SK-N-SH (cell line): ENCODE measurements at regions not wholly inside any gene's neighbourhood (a gene's known extent, or its start where the extent isn't known, plus 50 kb on each side); places are given as distances from the start of the nearest gene placed in this dataset.

Source experiments
- CTCF ChIA-PET: fragments of 300-600, 350-600 bp; formaldehyde crosslinking; extraction: SDS; loops from one replicate; lab custom pipeline; 2021; lab: Yijun Ruan, JAX
- POLR2A ChIA-PET: fragments of 350-600 bp; sonication (Branson Sonifier 250); formaldehyde crosslinking; extraction: SDS; loops from one replicate; lab custom pipeline; 2020; ENCODE audit warnings: antibody characterized with exemption, inconsistent platforms; lab: Yijun Ruan, JAX
- DNase-seq: peaks from one replicate; pipeline ENCODE4 v3.0.0; 2012
- H2AFZ ChIP-seq: fragments of 200-600 bp; sonication (generic); 2 replicates; pipeline ENCODE4 v1.8.1; 2016; ENCODE audit warnings: antibody characterized with exemption, mild to moderate bottlenecking, low read depth
- H3F3A ChIP-seq: fragments of 200-600 bp; sonication (generic); replicated peaks from 2 replicates; pipeline ENCODE3; 2016; ENCODE audit warnings: antibody characterized with exemption, mild to moderate bottlenecking; ENCODE audit not compliant: insufficient read depth
- H3K27ac ChIP-seq, 2 experiments: fragments of 200-500 bp in 1 of 2; fragments of 200-600 bp in 1 of 2; sonication (Bioruptor generic) in 1 of 2; sonication (generic), shearing (Covaris generic) in 1 of 2; 2 replicates each; pipeline versions ENCODE4 v1.5.1 to v1.6.1; 2014 to 2016; ENCODE audit warnings: low read depth in 2 of 2, inconsistent platforms in 1 of 2, low read length in 1 of 2, mild to moderate bottlenecking in 1 of 2, mixed read lengths in 1 of 2
- H3K27me3 ChIP-seq: fragments of 200-600 bp; sonication (generic), shearing (Covaris generic); 2 replicates; pipeline ENCODE4 v1.6.1; 2016; ENCODE audit warnings: mixed run types; ENCODE audit not compliant: insufficient read depth
- H3K36me3 ChIP-seq, 2 experiments: fragments of 200-500 bp in 1 of 2; fragments of 200-600 bp in 1 of 2; sonication (Bioruptor generic) in 1 of 2; sonication (generic) in 1 of 2; replicated peaks in 1 of 2; 2 replicates each; pipeline versions ENCODE3 to v1.5.1; 2014 to 2016; ENCODE audit warnings: low read length in 1 of 2, mild to moderate bottlenecking in 1 of 2; ENCODE audit not compliant: insufficient read depth in 2 of 2, control insufficient read depth in 1 of 2
- H3K4me1 ChIP-seq, 2 experiments: fragments of 200-500 bp in 1 of 2; fragments of 200-600 bp in 1 of 2; sonication (Bioruptor generic) in 1 of 2; sonication (generic), shearing (Covaris generic) in 1 of 2; 2 replicates each; pipeline versions ENCODE4 v1.5.1 to v1.6.1; 2014 to 2016; ENCODE audit warnings: low read depth in 1 of 2, low read length in 1 of 2, mixed run types in 1 of 2; ENCODE audit not compliant: insufficient read depth in 2 of 2, control insufficient read depth in 1 of 2
- H3K4me2 ChIP-seq: fragments of 200-600 bp; sonication (generic), shearing (Covaris generic); 2 replicates; pipeline ENCODE4 v1.6.1; 2017; ENCODE audit warnings: mixed run types
- H3K4me3 ChIP-seq, 2 experiments: fragments of 200-500 bp in 1 of 2; fragments of 200-600 bp in 1 of 2; sonication (Bioruptor generic) in 1 of 2; sonication (generic), shearing (Covaris generic) in 1 of 2; 2 replicates each; pipeline versions ENCODE4 v1.5.1 to v1.8.1; 2014 to 2016; ENCODE audit warnings: low read depth in 2 of 2, inconsistent platforms in 1 of 2, low read length in 1 of 2, mild to moderate bottlenecking in 1 of 2, mixed read lengths in 1 of 2, moderate library complexity in 1 of 2
- H3K79me2 ChIP-seq: fragments of 200-600 bp; sonication (generic); 2 replicates; pipeline ENCODE4 v1.8.1; 2017; ENCODE audit warnings: mild to moderate bottlenecking; ENCODE audit not compliant: insufficient read depth
- H3K9ac ChIP-seq: fragments of 200-600 bp; sonication (generic); 2 replicates; pipeline ENCODE4 v1.6.1; 2017; ENCODE audit warnings: mixed run types
- H3K9me2 ChIP-seq: fragments of 200-600 bp; sonication (generic); 2 replicates; pipeline ENCODE4 v1.6.1; 2017; ENCODE audit warnings: mixed run types
- H3K9me3 ChIP-seq: fragments of 200-600 bp; sonication (generic); 2 replicates; pipeline ENCODE4 v1.6.1; 2017; ENCODE audit warnings: mixed run types, mild to moderate bottlenecking, moderate library complexity
- H4K20me1 ChIP-seq: fragments of 200-600 bp; sonication (generic); 2 replicates; pipeline ENCODE4 v1.6.1; 2017; ENCODE audit warnings: mild to moderate bottlenecking, mixed run types; ENCODE audit not compliant: insufficient read depth
- CHD2 ChIP-seq: fragments of 150-350 bp; IDR thresholded peaks from 2 replicates; pipeline ENCODE4 v1.6.1; 2018; ENCODE audit warnings: low read length; ENCODE audit not compliant: partially characterized antibody
- ELF1 ChIP-seq: IDR thresholded peaks from 2 replicates; pipeline ENCODE4 v1.4.0; 2012
- EP300 ChIP-seq, 2 experiments: IDR thresholded peaks; 2 replicates each; pipeline versions ENCODE4 v1.4.0 to v1.6.1; 2012; ENCODE audit warnings: borderline replicate concordance in 1 of 2, low read depth in 1 of 2, low read length in 1 of 2
- FOXJ3 ChIP-seq: sonication (generic); formaldehyde crosslinking; IDR thresholded peaks from 2 replicates; pipeline ENCODE4 v1.5.1; 2020; ENCODE audit warnings: mild to moderate bottlenecking, missing genetic modification reagents
- JUND ChIP-seq: IDR thresholded peaks from 2 replicates; pipeline ENCODE4 v1.4.0; 2012
- MEF2A ChIP-seq: IDR thresholded peaks from 2 replicates; pipeline ENCODE4 v1.4.0; 2012; ENCODE audit warnings: low read depth, borderline replicate concordance
- NRF1 ChIP-seq: IDR thresholded peaks from 2 replicates; pipeline ENCODE4 v1.6.1; 2012; ENCODE audit warnings: low read depth, mild to moderate bottlenecking, low read length
- POLR2AphosphoS5 ChIP-seq: IDR thresholded peaks from 2 replicates; pipeline ENCODE4 v1.6.1; 2012; ENCODE audit warnings: low read depth, low read length
- RFX5 ChIP-seq: IDR thresholded peaks from 2 replicates; pipeline ENCODE4 v1.6.1; 2012; ENCODE audit warnings: mild to moderate bottlenecking, improper control_type of control experiment, low read length
- RXRA ChIP-seq: IDR thresholded peaks from 2 replicates; pipeline ENCODE4 v1.4.0; 2012; ENCODE audit warnings: low read depth, mild to moderate bottlenecking, borderline replicate concordance
- TCF12 ChIP-seq: IDR thresholded peaks from 2 replicates; pipeline ENCODE4 v1.4.0; 2012
- YY1 ChIP-seq: IDR thresholded peaks from 2 replicates; pipeline ENCODE4 v1.4.0; 2012; ENCODE audit warnings: low read depth, mild to moderate bottlenecking
- WGBS: methylation state at CpG from one replicate; pipeline ENCODE4 v1.1.6; 2017; ENCODE audit warnings: low lambda C conversion rate; 5-methylcytosine and 5-hydroxymethylcytosine counted together
- TF ChIP-seq, protein P1 (sequence below): fragments of 200-600 bp; sonication (generic); IDR thresholded peaks from 2 replicates; pipeline ENCODE4 v1.6.1; 2017; ENCODE audit warnings: antibody characterized with exemption, mild to moderate bottlenecking, moderate library complexity
- TF ChIP-seq, protein P2 (sequence below): IDR thresholded peaks from 2 replicates; pipeline ENCODE4 v1.6.1; 2012; ENCODE audit warnings: mild to moderate bottlenecking, low read depth, low read length, moderate library complexity
- TF ChIP-seq, protein P3 (sequence below): IDR thresholded peaks from 2 replicates; pipeline ENCODE4 v1.4.0; 2012; ENCODE audit warnings: low read depth

DNA sequence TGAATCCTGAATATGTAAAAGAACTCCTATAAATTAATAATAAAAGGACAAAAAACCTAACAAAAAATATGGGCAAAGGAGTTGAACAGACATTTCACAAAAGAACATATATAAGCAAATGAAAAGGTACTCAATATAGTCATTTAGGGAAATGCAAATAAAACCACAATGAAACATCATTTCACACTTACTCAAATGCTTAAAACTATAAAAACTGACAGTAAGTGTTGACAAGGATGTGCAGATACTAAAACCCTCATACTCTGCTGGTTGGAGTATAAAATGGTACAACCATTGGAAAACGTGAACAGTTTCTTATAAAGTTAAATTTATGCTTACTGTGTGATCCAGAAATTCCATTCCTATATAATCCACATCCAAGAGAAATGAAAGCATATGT is 247.1 kb downstream of the GXYLT1 start:
- no peaks in the 10 kb centered on the region for H3K36me3 ChIP-seq
- TF ChIP-seq POLR2AphosphoS5 = no peak
- no peaks in the 10 kb centered on the region for H3K27me3 ChIP-seq
- H3F3A ChIP-seq = no peaks in the 10 kb centered on the region
- DNase-seq = no peak
- no peak overlapping the region for H3K9ac ChIP-seq
- 4% methylated on average over 1 of the region's 1 CpG for WGBS
- no peaks in the 10 kb centered on the region for H3K4me1 ChIP-seq
- no peaks in the 10 kb centered on the region for H3K9me3 ChIP-seq
- H3K9me2 ChIP-seq = no peaks in the 10 kb centered on the region
- no peak overlapping the region for H3K4me3 ChIP-seq
- H2AFZ ChIP-seq = no peak overlapping the region
- no peaks in the 10 kb centered on the region for H4K20me1 ChIP-seq
- ChIA-PET CTCF (no interaction called here), POLR2A (no interaction called here)
- no peaks in the 10 kb centered on the region for H3K79me2 ChIP-seq
- H3K4me2 ChIP-seq = no peak overlapping the region
- no peak overlapping the region for H3K27ac ChIP-seq

DNA sequence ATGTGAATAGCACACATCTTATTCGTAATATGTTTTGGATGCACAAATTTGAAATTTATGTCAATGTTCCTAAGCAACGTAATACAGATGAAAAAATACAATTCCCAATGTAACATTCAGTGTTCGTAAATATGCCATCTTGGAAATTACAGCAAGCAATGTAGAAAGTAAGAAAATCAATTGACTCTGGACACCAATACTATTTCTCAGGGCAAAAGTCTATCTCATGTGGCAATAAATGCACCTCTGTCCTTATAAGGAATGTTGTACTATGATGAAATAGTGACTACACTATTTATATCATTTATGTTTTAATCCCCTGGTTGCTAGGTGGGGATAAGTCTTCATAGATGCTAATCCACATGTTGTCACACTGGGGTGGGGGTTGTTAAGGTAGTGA is 251.2 kb downstream of the GXYLT1 start:
- no peak overlapping the region for H3K9ac ChIP-seq
- no peak for DNase-seq
- H3K4me3 ChIP-seq = no peak overlapping the region
- H4K20me1 ChIP-seq = no peaks in the 10 kb centered on the region
- no peaks in the 10 kb centered on the region for H3K9me3 ChIP-seq
- H3K36me3 ChIP-seq = no peaks in the 10 kb centered on the region
- no peak overlapping the region for H2AFZ ChIP-seq
- no peaks in the 10 kb centered on the region for H3K79me2 ChIP-seq
- H3K4me2 ChIP-seq = no peak overlapping the region
- POLR2A ChIA-PET = no interaction called here
- no peaks in the 10 kb centered on the region for H3K4me1 ChIP-seq
- TF ChIP-seq ELF1 (no peak), NRF1 (no peak), RFX5 (no peak), JUND (no peak)
- TF ChIP-seq, protein P1, sequence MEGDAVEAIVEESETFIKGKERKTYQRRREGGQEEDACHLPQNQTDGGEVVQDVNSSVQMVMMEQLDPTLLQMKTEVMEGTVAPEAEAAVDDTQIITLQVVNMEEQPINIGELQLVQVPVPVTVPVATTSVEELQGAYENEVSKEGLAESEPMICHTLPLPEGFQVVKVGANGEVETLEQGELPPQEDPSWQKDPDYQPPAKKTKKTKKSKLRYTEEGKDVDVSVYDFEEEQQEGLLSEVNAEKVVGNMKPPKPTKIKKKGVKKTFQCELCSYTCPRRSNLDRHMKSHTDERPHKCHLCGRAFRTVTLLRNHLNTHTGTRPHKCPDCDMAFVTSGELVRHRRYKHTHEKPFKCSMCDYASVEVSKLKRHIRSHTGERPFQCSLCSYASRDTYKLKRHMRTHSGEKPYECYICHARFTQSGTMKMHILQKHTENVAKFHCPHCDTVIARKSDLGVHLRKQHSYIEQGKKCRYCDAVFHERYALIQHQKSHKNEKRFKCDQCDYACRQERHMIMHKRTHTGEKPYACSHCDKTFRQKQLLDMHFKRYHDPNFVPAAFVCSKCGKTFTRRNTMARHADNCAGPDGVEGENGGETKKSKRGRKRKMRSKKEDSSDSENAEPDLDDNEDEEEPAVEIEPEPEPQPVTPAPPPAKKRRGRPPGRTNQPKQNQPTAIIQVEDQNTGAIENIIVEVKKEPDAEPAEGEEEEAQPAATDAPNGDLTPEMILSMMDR = no peak
- TF ChIP-seq, protein P2, sequence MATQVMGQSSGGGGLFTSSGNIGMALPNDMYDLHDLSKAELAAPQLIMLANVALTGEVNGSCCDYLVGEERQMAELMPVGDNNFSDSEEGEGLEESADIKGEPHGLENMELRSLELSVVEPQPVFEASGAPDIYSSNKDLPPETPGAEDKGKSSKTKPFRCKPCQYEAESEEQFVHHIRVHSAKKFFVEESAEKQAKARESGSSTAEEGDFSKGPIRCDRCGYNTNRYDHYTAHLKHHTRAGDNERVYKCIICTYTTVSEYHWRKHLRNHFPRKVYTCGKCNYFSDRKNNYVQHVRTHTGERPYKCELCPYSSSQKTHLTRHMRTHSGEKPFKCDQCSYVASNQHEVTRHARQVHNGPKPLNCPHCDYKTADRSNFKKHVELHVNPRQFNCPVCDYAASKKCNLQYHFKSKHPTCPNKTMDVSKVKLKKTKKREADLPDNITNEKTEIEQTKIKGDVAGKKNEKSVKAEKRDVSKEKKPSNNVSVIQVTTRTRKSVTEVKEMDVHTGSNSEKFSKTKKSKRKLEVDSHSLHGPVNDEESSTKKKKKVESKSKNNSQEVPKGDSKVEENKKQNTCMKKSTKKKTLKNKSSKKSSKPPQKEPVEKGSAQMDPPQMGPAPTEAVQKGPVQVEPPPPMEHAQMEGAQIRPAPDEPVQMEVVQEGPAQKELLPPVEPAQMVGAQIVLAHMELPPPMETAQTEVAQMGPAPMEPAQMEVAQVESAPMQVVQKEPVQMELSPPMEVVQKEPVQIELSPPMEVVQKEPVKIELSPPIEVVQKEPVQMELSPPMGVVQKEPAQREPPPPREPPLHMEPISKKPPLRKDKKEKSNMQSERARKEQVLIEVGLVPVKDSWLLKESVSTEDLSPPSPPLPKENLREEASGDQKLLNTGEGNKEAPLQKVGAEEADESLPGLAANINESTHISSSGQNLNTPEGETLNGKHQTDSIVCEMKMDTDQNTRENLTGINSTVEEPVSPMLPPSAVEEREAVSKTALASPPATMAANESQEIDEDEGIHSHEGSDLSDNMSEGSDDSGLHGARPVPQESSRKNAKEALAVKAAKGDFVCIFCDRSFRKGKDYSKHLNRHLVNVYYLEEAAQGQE = no peak
- no peaks in the 10 kb centered on the region for H3K27me3 ChIP-seq
- H3K27ac ChIP-seq = no peak overlapping the region
- WGBS = 56% methylated on average over 3 of the region's 3 CpGs
- no peaks in the 10 kb centered on the region for H3K9me2 ChIP-seq
- H3F3A ChIP-seq = no peaks in the 10 kb centered on the region
- CTCF ChIA-PET = no interaction called here

GRCh38 chr12:41892302-41892701 is 252.4 kb downstream of the GXYLT1 start:
- no peaks in the 10 kb centered on the region for H3K9me3 ChIP-seq
- H3F3A ChIP-seq = no peaks in the 10 kb centered on the region
- H3K4me1 ChIP-seq = no peaks in the 10 kb centered on the region
- no peak overlapping the region for H3K27ac ChIP-seq
- DNase-seq = no peak
- no peaks in the 10 kb centered on the region for H3K9me2 ChIP-seq
- no peak overlapping the region for H3K4me3 ChIP-seq
- H3K9ac ChIP-seq = no peak overlapping the region
- 44% methylated on average over 3 of the region's 3 CpGs for WGBS
- H3K36me3 ChIP-seq = no peaks in the 10 kb centered on the region
- CTCF ChIA-PET = interaction anchor here (1.0 kb wide), 1 partner anchor 13 kb away, joined by 3 read pairs; no protein-coding TSS in a partner anchor
- H4K20me1 ChIP-seq = no peaks in the 10 kb centered on the region
- H3K79me2 ChIP-seq = no peaks in the 10 kb centered on the region
- H3K27me3 ChIP-seq = no peaks in the 10 kb centered on the region
- no peak overlapping the region for H3K4me2 ChIP-seq
- POLR2A ChIA-PET = no interaction called here
- H2AFZ ChIP-seq = no peak overlapping the region
- TF ChIP-seq NRF1 (no peak), RFX5 (no peak), CHD2 (no peak), FOXJ3 (CRISPR knock-in tag) (no peak), EP300 (IDR thresholded peaks at IDR 0.05; ENCODE audit: borderline replicate concordance in 1 of 2, low read depth in 1 of 2, low read length in 1 of 2) (no peak), TCF12 (no peak), MEF2A (no peak), YY1 (no peak), RXRA (no peak)
- TF ChIP-seq, protein P1 = no peak
- TF ChIP-seq, protein P3, sequence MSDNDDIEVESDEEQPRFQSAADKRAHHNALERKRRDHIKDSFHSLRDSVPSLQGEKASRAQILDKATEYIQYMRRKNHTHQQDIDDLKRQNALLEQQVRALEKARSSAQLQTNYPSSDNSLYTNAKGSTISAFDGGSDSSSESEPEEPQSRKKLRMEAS = no peak
